ENCODE measurements at regions not wholly inside any gene's neighbourhood (a gene's known extent, or its start where the extent isn't known, plus 50 kb on each side); places are given as distances from the start of the nearest gene placed in this dataset.

DNA sequence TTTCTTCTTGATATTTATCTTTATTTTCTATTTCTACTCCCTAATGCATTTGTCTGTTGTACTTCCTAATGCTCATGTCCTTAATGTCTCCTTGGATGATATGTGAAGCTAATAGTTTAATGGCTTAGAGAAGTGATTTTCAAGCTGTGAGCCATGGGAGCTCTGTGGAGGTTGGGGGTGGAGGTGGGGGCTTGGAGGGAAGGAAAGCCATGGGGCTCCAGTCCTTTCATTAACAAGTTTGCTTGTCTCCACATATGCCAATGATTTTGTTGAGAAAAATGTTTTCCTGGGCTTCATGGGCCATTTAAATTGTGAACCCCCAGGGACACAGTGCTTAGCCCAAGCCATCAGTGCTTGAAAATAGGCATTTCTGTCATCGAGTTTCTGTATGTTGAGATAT, 264.1 kb downstream of the SCG2 start:
- TF ChIP-seq CTCF (IDR thresholded peaks at IDR 0.05), result no peak
- TF ChIP-seq POLR2AphosphoS5 (IDR thresholded peaks at IDR 0.05), result no peak

Measured in breast epithelium (tissue), 3 donors.